Adipocyte (in vitro differentiated cells): ENCODE measurements at regions not wholly inside any gene's neighbourhood (a gene's known extent, or its start where the extent isn't known, plus 50 kb on each side); places are given as distances from the start of the nearest gene placed in this dataset.

Experiments used
- DNase-seq: peaks from one replicate; pipeline ENCODE4 v3.0.0-alpha.2; 2015; ENCODE audit warnings: low read depth
- H3K27me3 ChIP-seq: replicated peaks from 2 replicates; pipeline ENCODE4 v1.7.0; 2013; ENCODE audit warnings: mild to moderate bottlenecking, low read length, moderate library complexity; ENCODE audit not compliant: control insufficient read depth, insufficient read depth
- H3K36me3 ChIP-seq: 2 replicates; pipeline ENCODE4 v1.7.0; 2013; ENCODE audit warnings: low read length, mild to moderate bottlenecking, moderate library complexity; ENCODE audit not compliant: control insufficient read depth, insufficient read depth, severe bottlenecking
- H3K4me1 ChIP-seq: 2 replicates; pipeline ENCODE4 v1.7.0; 2013; ENCODE audit warnings: mild to moderate bottlenecking, low read length, moderate library complexity; ENCODE audit not compliant: control insufficient read depth, insufficient read depth
- H3K4me3 ChIP-seq: 2 replicates; pipeline ENCODE4 v1.7.0; 2013; ENCODE audit warnings: mild to moderate bottlenecking, low read length, moderate library complexity
- H3K9ac ChIP-seq: 2 replicates; pipeline ENCODE4 v1.7.0; 2013; ENCODE audit warnings: mild to moderate bottlenecking, low read length, moderate library complexity
- H3K9me3 ChIP-seq: 2 replicates; pipeline ENCODE4 v1.7.0; 2013; ENCODE audit warnings: mild to moderate bottlenecking, low read length, moderate library complexity; ENCODE audit not compliant: control insufficient read depth

- Histone ChIP-seq H3K36me3 (no peaks in the 10 kb centered on the region), H3K9ac (no peak overlapping the region), H3K9me3 (peaks cover 2% of the 10 kb centered on the region), H3K4me3 (no peak overlapping the region), H3K4me1 (peaks cover 36% of the 10 kb centered on the region), H3K27me3 (no peaks in the 10 kb centered on the region)
- peak; percentile 63 for DNase-seq
Measured at GRCh38 chr10:44477046-44477425, 92.1 kb upstream of the CXCL12 start.

- H3K27me3 ChIP-seq: no peaks in the 10 kb centered on the region
- peaks cover 36% of the 10 kb centered on the region for H3K4me1 ChIP-seq
- no peak overlapping the region for H3K9ac ChIP-seq
- H3K4me3 ChIP-seq: no peak overlapping the region
- no peaks in the 10 kb centered on the region for H3K36me3 ChIP-seq
- H3K9me3 ChIP-seq: peaks cover 6% of the 10 kb centered on the region
- DNase-seq: no peak
Measured at GRCh38 chr10:44478040-44478439, 93.1 kb upstream of the CXCL12 start.

GRCh38 chr10:44478876-44479705, 94.2 kb upstream of the CXCL12 start:
- peaks cover 36% of the 10 kb centered on the region for H3K4me1 ChIP-seq
- no peak for DNase-seq
- no peaks in the 10 kb centered on the region for H3K27me3 ChIP-seq
- H3K9ac ChIP-seq: no peak overlapping the region
- H3K36me3 ChIP-seq: no peaks in the 10 kb centered on the region
- peaks cover 6% of the 10 kb centered on the region for H3K9me3 ChIP-seq
- no peak overlapping the region for H3K4me3 ChIP-seq

- Histone ChIP-seq H3K4me1 (no peaks in the 10 kb centered on the region), H3K27me3 (no peaks in the 10 kb centered on the region), H3K4me3 (no peak overlapping the region), H3K36me3 (no peaks in the 10 kb centered on the region), H3K9me3 (no peaks in the 10 kb centered on the region), H3K9ac (no peak overlapping the region)
- DNase-seq: no peak
Measured at GRCh38 chr10:44492678-44493077, 107.8 kb upstream of the CXCL12 start.

- no peaks in the 10 kb centered on the region for H3K36me3 ChIP-seq
- H3K9ac ChIP-seq: no peak overlapping the region
- peaks cover 14% of the 10 kb centered on the region for H3K9me3 ChIP-seq
- no peaks in the 10 kb centered on the region for H3K4me1 ChIP-seq
- no peak for DNase-seq
- H3K4me3 ChIP-seq: no peak overlapping the region
- no peaks in the 10 kb centered on the region for H3K27me3 ChIP-seq
Measured at GRCh38 chr10:44498222-44498621, 113.3 kb upstream of the CXCL12 start.

- Histone ChIP-seq H3K36me3 (no peaks in the 10 kb centered on the region), H3K27me3 (no peaks in the 10 kb centered on the region), H3K9me3 (peaks cover 14% of the 10 kb centered on the region), H3K9ac (no peak overlapping the region), H3K4me3 (no peak overlapping the region), H3K4me1 (no peaks in the 10 kb centered on the region)
- no peak for DNase-seq
Measured at GRCh38 chr10:44500451-44500850, 115.6 kb upstream of the CXCL12 start.

- H3K4me3 ChIP-seq: no peak overlapping the region
- peaks cover 6% of the 10 kb centered on the region for H3K4me1 ChIP-seq
- H3K27me3 ChIP-seq: peaks cover 5% of the 10 kb centered on the region
- no peak for DNase-seq
- H3K36me3 ChIP-seq: no peaks in the 10 kb centered on the region
- no peak overlapping the region for H3K9ac ChIP-seq
- peaks cover 8% of the 10 kb centered on the region for H3K9me3 ChIP-seq
Measured at GRCh38 chr10:44506386-44506785, 121.5 kb upstream of the CXCL12 start.

GRCh38 chr10:44510379-44511115, 125.7 kb upstream of the CXCL12 start:
- Histone ChIP-seq H3K9ac (no peak overlapping the region), H3K4me3 (no peak overlapping the region), H3K36me3 (no peaks in the 10 kb centered on the region), H3K9me3 (no peaks in the 10 kb centered on the region), H3K27me3 (peaks cover 5% of the 10 kb centered on the region), H3K4me1 (peaks cover 18% of the 10 kb centered on the region)
- DNase-seq: peak; percentile 4

- Histone ChIP-seq H3K9ac (no peak overlapping the region), H3K9me3 (no peaks in the 10 kb centered on the region), H3K4me3 (no peak overlapping the region), H3K36me3 (no peaks in the 10 kb centered on the region), H3K27me3 (peaks cover 5% of the 10 kb centered on the region), H3K4me1 (peaks cover 18% of the 10 kb centered on the region)
- DNase-seq: no peak
Measured at GRCh38 chr10:44511166-44511565, 126.3 kb upstream of the CXCL12 start.

- Histone ChIP-seq H3K4me1 (peaks cover 18% of the 10 kb centered on the region), H3K36me3 (no peaks in the 10 kb centered on the region), H3K4me3 (no peak overlapping the region), H3K9me3 (no peaks in the 10 kb centered on the region), H3K9ac (no peak overlapping the region), H3K27me3 (peaks cover 1% of the 10 kb centered on the region)
- no peak for DNase-seq
Measured at GRCh38 chr10:44511601-44512000, 126.7 kb upstream of the CXCL12 start.

GRCh38 chr10:44512431-44513022, 127.6 kb upstream of the CXCL12 start:
- no peaks in the 10 kb centered on the region for H3K9me3 ChIP-seq
- H3K9ac ChIP-seq: no peak overlapping the region
- H3K4me1 ChIP-seq: peaks cover 18% of the 10 kb centered on the region
- H3K36me3 ChIP-seq: no peaks in the 10 kb centered on the region
- no peaks in the 10 kb centered on the region for H3K27me3 ChIP-seq
- H3K4me3 ChIP-seq: no peak overlapping the region
- no peak for DNase-seq
